GM12878 (cell line): ENCODE measurements at regions not wholly inside any gene's neighbourhood (a gene's known extent, or its start where the extent isn't known, plus 50 kb on each side); places are given as distances from the start of the nearest gene placed in this dataset.

Experiments
- ATAC-seq: fragments of 200-7000 bp; cut with Tn5 transposase; 3 replicates; pipeline ENCODE4 v1.9.1; 2020; ENCODE audit warnings: mild to moderate bottlenecking, moderate library complexity
- BruUV-seq: library from RNA; stranded (reverse); fragments of 400-500 nt; replicated peaks from 2 replicates; lab custom pipeline; 2021; lab: Mats Ljungman, UMichigan
- CTCF ChIA-PET: fragments of 300-600 bp; sonication (Branson Sonifier 250); formaldehyde crosslinking; extraction: SDS; loops from one replicate; lab custom pipeline; 2021; ENCODE audit warnings: inconsistent platforms; lab: Yijun Ruan, JAX
- POLR2A ChIA-PET: fragments of 350-600 bp; formaldehyde crosslinking; extraction: SDS; loops from one replicate; lab custom pipeline; 2021; ENCODE audit warnings: inconsistent platforms; lab: Charles Lee
- RAD21 ChIA-PET: fragments of 300-600 bp; sonication (Branson Sonifier 250); formaldehyde crosslinking; loops from one replicate; lab custom pipeline; 2023; ENCODE audit warnings: antibody characterized with exemption; ENCODE audit not compliant: unreplicated experiment; lab: Charles Lee
- SMC1A ChIA-PET: fragments of 300-600 bp; sonication (Branson Sonifier 250); formaldehyde crosslinking; loops from one replicate; lab custom pipeline; 2023; ENCODE audit not compliant: unreplicated experiment, uncharacterized antibody; lab: Charles Lee
- DNase-seq: peaks from one replicate; pipeline ENCODE4 v3.0.0-alpha.2; 2011; ENCODE audit warnings: low read depth, low spot score
- FAIRE-seq: peaks from 3 replicates; lab custom pipeline; 2011; peaks lifted over from hg19 to GRCh38; lab: Jason Lieb, UNC
- H2AFZ ChIP-seq: 2 replicates; pipeline ENCODE4 v1.6.0; 2011; ENCODE audit warnings: low read depth, low read length, control low read depth; ENCODE audit not compliant: control insufficient read depth
- H3K27ac ChIP-seq: 2 replicates; pipeline ENCODE4 v1.5.1; 2011; ENCODE audit warnings: control low read depth; ENCODE audit not compliant: control insufficient read depth, insufficient read depth
- H3K27me3 ChIP-seq, 2 experiments: replicated peaks in 1 of 2; 2 replicates each; pipeline versions ENCODE4 v1.6.0 to v1.6.1; 2011; ENCODE audit warnings: low read length in 1 of 2; ENCODE audit not compliant: control insufficient read depth in 2 of 2, insufficient read depth in 2 of 2
- H3K36me3 ChIP-seq, 2 experiments: 2 replicates each; pipeline ENCODE4 v1.5.1; 2011; ENCODE audit warnings: low read length in 1 of 2; ENCODE audit not compliant: control insufficient read depth in 2 of 2, insufficient read depth in 2 of 2
- H3K4me1 ChIP-seq: 2 replicates; pipeline ENCODE4 v1.6.1; 2011; ENCODE audit warnings: mild to moderate bottlenecking, low read length, moderate library complexity, mixed read lengths; ENCODE audit not compliant: control insufficient read depth, insufficient read depth
- H3K4me2 ChIP-seq: 2 replicates; pipeline ENCODE4 v1.6.0; 2011; ENCODE audit warnings: control low read depth; ENCODE audit not compliant: control insufficient read depth, insufficient read depth
- H3K4me3 ChIP-seq: fragments of 200-600 bp; sonication (generic); 2 replicates; pipeline ENCODE4 v1.5.1; 2016
- H3K79me2 ChIP-seq: 2 replicates; pipeline ENCODE4 v1.6.0; 2011; ENCODE audit warnings: low read length; ENCODE audit not compliant: control insufficient read depth, insufficient read depth
- H3K9ac ChIP-seq: 2 replicates; pipeline ENCODE4 v1.8.0; 2011; ENCODE audit warnings: low read length, control low read depth, mixed read lengths; ENCODE audit not compliant: control insufficient read depth, insufficient read depth
- H3K9me3 ChIP-seq: replicated peaks from 3 replicates; pipeline ENCODE4 v1.5.1; 2011; ENCODE audit warnings: mild to moderate bottlenecking, low read length; ENCODE audit not compliant: control insufficient read depth, insufficient read depth
- H4K20me1 ChIP-seq: 2 replicates; pipeline ENCODE4 v1.6.0; 2011; ENCODE audit not compliant: control insufficient read depth, insufficient read depth
- ATF2 ChIP-seq: IDR thresholded peaks from 2 replicates; pipeline ENCODE4 v1.6.1; 2012; ENCODE audit warnings: low read length, inconsistent platforms
- E2F8 ChIP-seq: fragments of 450-650 bp; IDR thresholded peaks from 2 replicates; pipeline ENCODE4 v1.6.1; 2018; ENCODE audit warnings: mild to moderate bottlenecking, low read depth, moderate library complexity; ENCODE audit not compliant: partially characterized antibody
- GABPA ChIP-seq: IDR thresholded peaks from 2 replicates; pipeline ENCODE4 v1.6.1; 2014; ENCODE audit warnings: antibody characterized with exemption, low read depth, mild to moderate bottlenecking, inconsistent platforms
- HDGF ChIP-seq: fragments of 450-650 bp; IDR thresholded peaks from 2 replicates; pipeline ENCODE4 v1.6.1; 2016; ENCODE audit warnings: antibody characterized with exemption
- MTA2 ChIP-seq: fragments of 450-650 bp; IDR thresholded peaks from 2 replicates; pipeline ENCODE4 v1.6.1; 2016; ENCODE audit warnings: low read depth, mild to moderate bottlenecking, moderate library complexity
- NFYA ChIP-seq: IDR thresholded peaks from 2 replicates; pipeline ENCODE4 v1.6.1; 2011; ENCODE audit warnings: low read depth, mild to moderate bottlenecking, low read length, improper control_type of control experiment, borderline replicate concordance
- PKNOX1 ChIP-seq: fragments of 450-650 bp; IDR thresholded peaks from 2 replicates; pipeline ENCODE4 v1.6.1; 2016; ENCODE audit warnings: mild to moderate bottlenecking
- RB1 ChIP-seq: fragments of 450-650 bp; formaldehyde crosslinking; IDR thresholded peaks from 2 replicates; pipeline ENCODE4 v1.6.1; 2017; ENCODE audit warnings: mild to moderate bottlenecking, borderline replicate concordance
- TARDBP ChIP-seq: IDR thresholded peaks from 2 replicates; pipeline ENCODE4 v1.6.1; 2016; ENCODE audit warnings: borderline replicate concordance
- TBL1XR1 ChIP-seq: IDR thresholded peaks from 2 replicates; pipeline ENCODE4 v1.6.1; 2012; ENCODE audit warnings: low read depth, low read length, improper control_type of control experiment
- WGBS: methylation state at CpG from one replicate; pipeline ENCODE4 v1.1.6; 2016; ENCODE audit warnings: low lambda C conversion rate; ENCODE audit not compliant: insufficient replicate concordance, insufficient coverage; ENCODE audit errors: missing lambda C conversion rate; 5-methylcytosine and 5-hydroxymethylcytosine counted together
- in situ Hi-C: fragments of 300-500 bp; cut with MboI; formaldehyde crosslinking; loops from 9 replicates; pipeline ENCODE4 v1.14.3; 2018; ENCODE audit warnings: mixed read lengths
- intact Hi-C: fragments of 100-400 bp; cut with micrococcal nuclease; formaldehyde crosslinking; loops from one replicate; pipeline ENCODE4 v1.14.2; 2022; ENCODE audit not compliant: unreplicated experiment

- no TSS peak for BruUV-seq
- ChIA-PET POLR2A (no interaction called here), RAD21 (no interaction called here), SMC1A (no interaction called here)
- Histone ChIP-seq H3K36me3 (no peaks in the 10 kb centered on the region), H3K27me3 (no peaks in the 10 kb centered on the region), H3K9ac (no peak overlapping the region), H3K9me3 (no peaks in the 10 kb centered on the region; the same call in 1 of the 3 replicates), H3K4me1 (no peaks in the 10 kb centered on the region), H3K4me3 (no peak overlapping the region), H4K20me1 (no peaks in the 10 kb centered on the region), H3K27ac (no peak overlapping the region), H2AFZ (no peak overlapping the region), H3K79me2 (no peaks in the 10 kb centered on the region)
- FAIRE-seq (no peak), DNase-seq (no peak), ATAC-seq (no peak)
- intact Hi-C loops = no loop called here
- 63% methylated on average over 3 of the region's 3 CpGs for WGBS
- TF ChIP-seq GABPA (no peak), MTA2 (0 out of 2 replicates have a peak, but pooled peaks have one; percentile 14)
- TF ChIP-seq, all 136 proteins: peak for 1
- in situ Hi-C loops = no loop called here
- CTCF ChIA-PET = no interaction called here
- H3K4me2 ChIP-seq = no peak overlapping the region
Observed at GRCh38 chr5:90054612-90055011, 354.9 kb downstream of the CETN3 start.

GRCh38 chr5:90051756-90052155, 357.8 kb downstream of the CETN3 start:
- CTCF ChIA-PET = no interaction called here
- WGBS = 100% methylated on average over 1 of the region's 1 CpG
- Histone ChIP-seq H4K20me1 (no peaks in the 10 kb centered on the region), H3K9ac (no peak overlapping the region), H3K9me3 (no peaks in the 10 kb centered on the region), H3K4me1 (no peaks in the 10 kb centered on the region), H3K27me3 (no peaks in the 10 kb centered on the region), H3K27ac (no peak overlapping the region), H2AFZ (no peak overlapping the region), H3K79me2 (no peaks in the 10 kb centered on the region), H3K4me3 (no peak overlapping the region), H3K4me2 (no peak overlapping the region), H3K36me3 (no peaks in the 10 kb centered on the region)
- FAIRE-seq = no peak
- ATAC-seq = no peak
- POLR2A ChIA-PET = no interaction called here
- SMC1A ChIA-PET = no interaction called here
- intact Hi-C loops = loop anchor here (2.0 kb wide), 1 partner anchor 17 kb away; no protein-coding TSS in a partner anchor
- no peak for DNase-seq
- BruUV-seq = no TSS peak
- RAD21 ChIA-PET = no interaction called here
- in situ Hi-C loops = no loop called here
- TF ChIP-seq PKNOX1 (no peak), NFYA (no peak), TBL1XR1 (no peak), E2F8 (no peak), ATF2 (no peak), RB1 (no peak), HDGF (no peak), TARDBP (no peak)
